ENCODE measurements at regions not wholly inside any gene's neighbourhood (a gene's known extent, or its start where the extent isn't known, plus 50 kb on each side); places are given as distances from the start of the nearest gene placed in this dataset.

GRCh38 chr4:156329779-156330178 lies 376.1 kb upstream of the CTSO start:
- Histone ChIP-seq H3K4me3 (ENCODE audit: low read depth, low read length) (no peak overlapping the region), H3K9me3 (ENCODE audit: control insufficient read depth, insufficient read depth, low read length) (no peaks in the 10 kb centered on the region), H3K4me1 (ENCODE audit: control insufficient read depth, insufficient read depth, low read length) (peaks cover 7% of the 10 kb centered on the region; the same call in 1 of the 2 replicates), H3K36me3 (ENCODE audit: control insufficient read depth, insufficient read depth, low read length) (no peaks in the 10 kb centered on the region), H3K27ac (ENCODE audit: low read depth, low read length) (no peak overlapping the region), H3K27me3 (ENCODE audit: control insufficient read depth, insufficient read depth, low read length) (no peaks in the 10 kb centered on the region), H3K9ac (ENCODE audit: low read depth, low read length) (no peak overlapping the region)

DNA sequence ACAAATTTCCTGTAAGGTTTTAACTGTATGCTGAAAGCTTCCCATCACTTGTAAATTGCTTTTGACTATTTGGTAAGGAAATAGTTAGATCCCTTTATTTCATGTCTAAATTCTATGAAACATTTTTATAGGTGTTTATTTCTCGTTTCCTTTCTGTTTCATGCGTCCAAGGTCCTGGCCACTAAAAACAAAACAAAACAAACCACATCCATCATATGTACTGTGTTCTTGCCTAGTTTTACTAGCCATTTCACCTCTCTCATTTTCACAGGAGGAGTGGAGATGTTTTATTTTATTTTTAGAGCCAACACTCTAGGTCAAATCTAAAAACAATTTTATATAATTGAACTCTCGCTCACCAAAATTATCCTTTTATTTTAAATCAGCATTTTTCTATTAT lies 375.2 kb upstream of the CTSO start:
- no peak overlapping the region for H3K9ac ChIP-seq (ENCODE audit: low read depth, low read length)
- no peaks in the 10 kb centered on the region for H3K27me3 ChIP-seq (ENCODE audit: control insufficient read depth, insufficient read depth, low read length)
- H3K36me3 ChIP-seq (ENCODE audit: control insufficient read depth, insufficient read depth, low read length), result no peaks in the 10 kb centered on the region
- no peak overlapping the region for H3K27ac ChIP-seq (ENCODE audit: low read depth, low read length)
- H3K4me3 ChIP-seq (ENCODE audit: low read depth, low read length), result no peak overlapping the region
- H3K4me1 ChIP-seq (ENCODE audit: control insufficient read depth, insufficient read depth, low read length), result no peaks in the 10 kb centered on the region
- H3K9me3 ChIP-seq (ENCODE audit: control insufficient read depth, insufficient read depth, low read length), result no peaks in the 10 kb centered on the region

GRCh38 chr4:156326246-156326645 lies 372.6 kb upstream of the CTSO start:
- H3K9ac ChIP-seq (ENCODE audit: low read depth, low read length), result no peak overlapping the region

DNA sequence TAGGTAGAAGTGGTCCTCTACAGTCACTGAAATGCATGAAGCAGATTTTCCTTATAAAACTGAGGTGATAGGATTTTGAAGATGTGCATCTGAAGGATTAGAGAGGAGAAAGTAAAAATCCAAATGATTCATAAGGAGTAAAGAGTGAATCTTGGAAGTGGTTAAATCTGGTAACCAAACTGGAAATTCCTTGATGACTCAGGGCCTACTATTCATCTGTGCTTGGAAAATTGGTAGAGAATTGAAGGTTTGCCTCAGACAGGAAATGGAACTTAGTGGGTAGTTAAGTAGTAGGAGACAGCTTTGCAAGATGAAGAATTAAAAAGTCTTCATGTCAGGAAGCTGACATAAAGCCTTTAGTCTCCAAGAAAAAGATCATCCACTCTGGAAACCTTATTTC lies 368.9 kb upstream of the CTSO start:
- Histone ChIP-seq H3K9me3 (ENCODE audit: control insufficient read depth, insufficient read depth, low read length) (no peaks in the 10 kb centered on the region), H3K9ac (ENCODE audit: low read depth, low read length) (no peak overlapping the region), H3K36me3 (ENCODE audit: control insufficient read depth, insufficient read depth, low read length) (no peaks in the 10 kb centered on the region), H3K4me1 (ENCODE audit: control insufficient read depth, insufficient read depth, low read length) (no peaks in the 10 kb centered on the region), H3K27ac (ENCODE audit: low read depth, low read length) (no peak overlapping the region), H3K27me3 (ENCODE audit: control insufficient read depth, insufficient read depth, low read length) (no peaks in the 10 kb centered on the region), H3K4me3 (ENCODE audit: low read depth, low read length) (no peak overlapping the region)

More at GRCh38 chr4:156326246-156326645, 372.6 kb upstream of the CTSO start:
- Histone ChIP-seq H3K36me3 (ENCODE audit: control insufficient read depth, insufficient read depth, low read length) (no peaks in the 10 kb centered on the region), H3K4me3 (ENCODE audit: low read depth, low read length) (no peak overlapping the region), H3K27ac (ENCODE audit: low read depth, low read length) (no peak overlapping the region), H3K9me3 (ENCODE audit: control insufficient read depth, insufficient read depth, low read length) (no peaks in the 10 kb centered on the region), H3K4me1 (ENCODE audit: control insufficient read depth, insufficient read depth, low read length) (no peaks in the 10 kb centered on the region), H3K27me3 (ENCODE audit: control insufficient read depth, insufficient read depth, low read length) (no peaks in the 10 kb centered on the region)

GRCh38 chr4:156321203-156321602 lies 367.5 kb upstream of the CTSO start:
- H3K27ac ChIP-seq (ENCODE audit: low read depth, low read length), result no peak overlapping the region
- no peaks in the 10 kb centered on the region for H3K4me1 ChIP-seq (ENCODE audit: control insufficient read depth, insufficient read depth, low read length)
- no peaks in the 10 kb centered on the region for H3K36me3 ChIP-seq (ENCODE audit: control insufficient read depth, insufficient read depth, low read length)
- H3K9ac ChIP-seq (ENCODE audit: low read depth, low read length), result no peak overlapping the region
- H3K27me3 ChIP-seq (ENCODE audit: control insufficient read depth, insufficient read depth, low read length), result no peaks in the 10 kb centered on the region
- no peak overlapping the region for H3K4me3 ChIP-seq (ENCODE audit: low read depth, low read length)
- H3K9me3 ChIP-seq (ENCODE audit: control insufficient read depth, insufficient read depth, low read length), result no peaks in the 10 kb centered on the region; the same call in 1 of the 2 replicates

- Histone ChIP-seq H3K9ac (ENCODE audit: low read depth, low read length) (no peak overlapping the region), H3K4me1 (ENCODE audit: control insufficient read depth, insufficient read depth, low read length) (no peaks in the 10 kb centered on the region), H3K27ac (ENCODE audit: low read depth, low read length) (no peak overlapping the region), H3K27me3 (ENCODE audit: control insufficient read depth, insufficient read depth, low read length) (no peaks in the 10 kb centered on the region), H3K4me3 (ENCODE audit: low read depth, low read length) (no peak overlapping the region), H3K36me3 (ENCODE audit: control insufficient read depth, insufficient read depth, low read length) (no peaks in the 10 kb centered on the region), H3K9me3 (ENCODE audit: control insufficient read depth, insufficient read depth, low read length) (no peaks in the 10 kb centered on the region; the same call in 1 of the 2 replicates)
These were observed 359.8 kb upstream of the CTSO start for GRCh38 chr4:156313497-156313896.

DNA sequence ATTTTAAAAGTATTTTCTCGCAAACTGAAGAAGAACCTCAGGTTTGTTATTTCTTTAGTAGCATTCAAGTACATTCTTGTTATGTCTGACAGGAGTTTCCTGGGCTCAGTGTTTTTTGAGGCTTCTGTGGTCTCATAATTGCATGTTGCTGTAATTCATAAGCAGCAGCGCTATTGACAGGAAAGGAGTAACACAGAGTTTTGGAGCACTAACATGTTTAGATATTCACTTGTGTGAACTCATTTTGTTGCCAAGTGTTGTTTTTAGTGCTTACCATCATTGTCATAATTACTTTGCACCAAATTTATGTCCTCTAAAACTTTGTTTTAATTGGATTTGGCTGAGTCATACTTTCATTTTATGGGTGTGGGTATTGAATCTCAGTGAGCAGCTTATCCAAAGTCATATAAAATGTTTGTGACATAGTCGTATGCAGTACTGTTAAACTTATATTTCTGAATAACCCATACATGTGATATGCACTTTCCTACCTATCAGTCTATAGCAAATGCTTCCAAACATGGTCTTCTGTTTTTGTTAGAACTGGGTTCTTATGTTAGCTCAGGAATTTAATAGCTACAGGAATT lies 358.7 kb upstream of the CTSO start:
- Histone ChIP-seq H3K4me3 (ENCODE audit: low read depth, low read length) (no peak overlapping the region), H3K9ac (ENCODE audit: low read depth, low read length) (no peak overlapping the region), H3K36me3 (ENCODE audit: control insufficient read depth, insufficient read depth, low read length) (no peaks in the 10 kb centered on the region), H3K4me1 (ENCODE audit: control insufficient read depth, insufficient read depth, low read length) (no peaks in the 10 kb centered on the region), H3K27me3 (ENCODE audit: control insufficient read depth, insufficient read depth, low read length) (no peaks in the 10 kb centered on the region), H3K9me3 (ENCODE audit: control insufficient read depth, insufficient read depth, low read length) (no peaks in the 10 kb centered on the region; the same call in 1 of the 2 replicates), H3K27ac (ENCODE audit: low read depth, low read length) (no peak overlapping the region)

- H3K36me3 ChIP-seq (ENCODE audit: control insufficient read depth, insufficient read depth, low read length), result no peaks in the 10 kb centered on the region
- no peak overlapping the region for H3K4me3 ChIP-seq (ENCODE audit: low read depth, low read length)
- H3K9ac ChIP-seq (ENCODE audit: low read depth, low read length), result no peak overlapping the region
- no peaks in the 10 kb centered on the region for H3K27me3 ChIP-seq (ENCODE audit: control insufficient read depth, insufficient read depth, low read length)
- no peak overlapping the region for H3K27ac ChIP-seq (ENCODE audit: low read depth, low read length)
- H3K4me1 ChIP-seq (ENCODE audit: control insufficient read depth, insufficient read depth, low read length), result peaks cover 13% of the 10 kb centered on the region
- H3K9me3 ChIP-seq (ENCODE audit: control insufficient read depth, insufficient read depth, low read length), result no peaks in the 10 kb centered on the region
These were observed 355.4 kb upstream of the CTSO start for GRCh38 chr4:156309031-156309430.

- Histone ChIP-seq H3K36me3 (ENCODE audit: control insufficient read depth, insufficient read depth, low read length) (no peaks in the 10 kb centered on the region), H3K27me3 (ENCODE audit: control insufficient read depth, insufficient read depth, low read length) (no peaks in the 10 kb centered on the region), H3K9ac (ENCODE audit: low read depth, low read length) (no peak overlapping the region), H3K4me1 (ENCODE audit: control insufficient read depth, insufficient read depth, low read length) (peaks cover 22% of the 10 kb centered on the region), H3K4me3 (ENCODE audit: low read depth, low read length) (no peak overlapping the region), H3K9me3 (ENCODE audit: control insufficient read depth, insufficient read depth, low read length) (no peaks in the 10 kb centered on the region), H3K27ac (ENCODE audit: low read depth, low read length) (no peak overlapping the region)
These were observed 350.0 kb upstream of the CTSO start for GRCh38 chr4:156303708-156304107.

DNA sequence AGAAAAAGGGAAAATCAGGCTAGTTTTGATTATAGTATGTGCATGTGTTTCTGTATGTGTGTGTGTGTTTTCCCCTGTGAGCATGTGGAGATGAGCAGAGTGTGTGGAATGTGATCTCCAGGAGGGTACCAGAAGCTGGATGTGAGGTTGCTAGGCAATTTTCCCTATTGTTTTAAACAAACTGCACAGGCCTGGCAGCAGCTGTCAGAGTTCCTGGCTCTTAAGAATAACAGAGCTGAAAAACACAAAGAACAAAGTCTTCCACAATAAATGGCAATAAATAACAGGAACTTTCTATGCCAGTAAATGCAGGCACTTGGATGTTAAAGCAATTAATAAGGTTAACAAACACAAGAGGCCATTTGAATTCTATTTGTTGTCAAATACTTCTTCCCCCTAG lies 344.6 kb upstream of the CTSO start:
- Histone ChIP-seq H3K36me3 (ENCODE audit: control insufficient read depth, insufficient read depth, low read length) (no peaks in the 10 kb centered on the region), H3K9me3 (ENCODE audit: control insufficient read depth, insufficient read depth, low read length) (no peaks in the 10 kb centered on the region), H3K9ac (ENCODE audit: low read depth, low read length) (no peak overlapping the region), H3K4me1 (ENCODE audit: control insufficient read depth, insufficient read depth, low read length) (peaks cover 8% of the 10 kb centered on the region), H3K4me3 (ENCODE audit: low read depth, low read length) (no peak overlapping the region), H3K27me3 (ENCODE audit: control insufficient read depth, insufficient read depth, low read length) (no peaks in the 10 kb centered on the region), H3K27ac (ENCODE audit: low read depth, low read length) (no peak overlapping the region)

GRCh38 chr4:156295676-156296195 lies 342.1 kb upstream of the CTSO start:
- Histone ChIP-seq H3K27ac (ENCODE audit: low read depth, low read length) (no peak overlapping the region), H3K4me1 (ENCODE audit: control insufficient read depth, insufficient read depth, low read length) (peaks cover 8% of the 10 kb centered on the region), H3K9me3 (ENCODE audit: control insufficient read depth, insufficient read depth, low read length) (no peaks in the 10 kb centered on the region), H3K36me3 (ENCODE audit: control insufficient read depth, insufficient read depth, low read length) (no peaks in the 10 kb centered on the region), H3K27me3 (ENCODE audit: control insufficient read depth, insufficient read depth, low read length) (no peaks in the 10 kb centered on the region), H3K4me3 (ENCODE audit: low read depth, low read length) (no peak overlapping the region), H3K9ac (ENCODE audit: low read depth, low read length) (no peak overlapping the region)
